Colonic mucosa (tissue), 4 donors: ENCODE measurements at regions not wholly inside any gene's neighbourhood (a gene's known extent, or its start where the extent isn't known, plus 50 kb on each side); places are given as distances from the start of the nearest gene placed in this dataset.
A peak's percentile ranks its signal among the peaks of the same experiment; 100 is the strongest.

ENCODE experiments used
- DNase-seq: peaks from one replicate; pipeline ENCODE4 v3.0.0-alpha.2; 2020
- H3K27ac ChIP-seq: fragments of 200-600 bp; one replicate; pipeline ENCODE4 v1.8.0; 2021
- H3K27me3 ChIP-seq: fragments of 200-600 bp; one replicate; pipeline ENCODE4 v1.8.0; 2021
- H3K36me3 ChIP-seq: fragments of 200-600 bp; one replicate; pipeline ENCODE4 v1.8.0; 2021
- H3K4me1 ChIP-seq: fragments of 200-600 bp; one replicate; pipeline ENCODE4 v1.8.0; 2021; ENCODE audit warnings: mild to moderate bottlenecking
- H3K4me3 ChIP-seq: fragments of 200-600 bp; one replicate; pipeline ENCODE4 v1.8.0; 2021
- H3K9ac ChIP-seq, 2 donors: one replicate each; pipeline ENCODE4 v1.7.0; 2013; ENCODE audit warnings: control low read depth in 2 of 2, low read depth in 2 of 2, low read length in 2 of 2
- H3K9me3 ChIP-seq: fragments of 200-600 bp; one replicate; pipeline ENCODE4 v1.8.0; 2021
- intact Hi-C: fragments of 100-400 bp; cut with DNase I; formaldehyde crosslinking; loops from one replicate; pipeline ENCODE4 v1.14.1; 2022
- TF ChIP-seq, protein P1 (sequence below): fragments of 200-600 bp; IDR thresholded peaks from one replicate; pipeline ENCODE4 v1.8.0; 2022; ENCODE audit warnings: antibody characterized with exemption, mild to moderate bottlenecking
- donor health status: healthy.
- donor health status: DM: no; HTN: no; CAD: no.
- donor health status: DM: no; HTN: no; CAD: no.

- DNase-seq: no peak
- no peak overlapping the region for H3K4me3 ChIP-seq
- no peaks in the 10 kb centered on the region for H3K4me1 ChIP-seq
- H3K36me3 ChIP-seq: no peaks in the 10 kb centered on the region
- H3K27me3 ChIP-seq: no peaks in the 10 kb centered on the region
- intact Hi-C loops: no loop called here
- no peaks in the 10 kb centered on the region for H3K9me3 ChIP-seq
- TF ChIP-seq, protein P1, sequence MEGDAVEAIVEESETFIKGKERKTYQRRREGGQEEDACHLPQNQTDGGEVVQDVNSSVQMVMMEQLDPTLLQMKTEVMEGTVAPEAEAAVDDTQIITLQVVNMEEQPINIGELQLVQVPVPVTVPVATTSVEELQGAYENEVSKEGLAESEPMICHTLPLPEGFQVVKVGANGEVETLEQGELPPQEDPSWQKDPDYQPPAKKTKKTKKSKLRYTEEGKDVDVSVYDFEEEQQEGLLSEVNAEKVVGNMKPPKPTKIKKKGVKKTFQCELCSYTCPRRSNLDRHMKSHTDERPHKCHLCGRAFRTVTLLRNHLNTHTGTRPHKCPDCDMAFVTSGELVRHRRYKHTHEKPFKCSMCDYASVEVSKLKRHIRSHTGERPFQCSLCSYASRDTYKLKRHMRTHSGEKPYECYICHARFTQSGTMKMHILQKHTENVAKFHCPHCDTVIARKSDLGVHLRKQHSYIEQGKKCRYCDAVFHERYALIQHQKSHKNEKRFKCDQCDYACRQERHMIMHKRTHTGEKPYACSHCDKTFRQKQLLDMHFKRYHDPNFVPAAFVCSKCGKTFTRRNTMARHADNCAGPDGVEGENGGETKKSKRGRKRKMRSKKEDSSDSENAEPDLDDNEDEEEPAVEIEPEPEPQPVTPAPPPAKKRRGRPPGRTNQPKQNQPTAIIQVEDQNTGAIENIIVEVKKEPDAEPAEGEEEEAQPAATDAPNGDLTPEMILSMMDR: peak; percentile 21
- no peak overlapping the region for H3K27ac ChIP-seq
- no peak overlapping the region for H3K9ac ChIP-seq
Observed at GRCh38 chr18:24543795-24544498, 83.5 kb downstream of the HRH4 start.

GRCh38 chr18:24544949-24545348 is 84.5 kb downstream of the HRH4 start:
- H3K36me3 ChIP-seq: no peaks in the 10 kb centered on the region
- H3K4me3 ChIP-seq: no peak overlapping the region
- TF ChIP-seq, protein P1: no peak
- no peaks in the 10 kb centered on the region for H3K9me3 ChIP-seq
- intact Hi-C loops: no loop called here
- H3K4me1 ChIP-seq: no peaks in the 10 kb centered on the region
- no peaks in the 10 kb centered on the region for H3K27me3 ChIP-seq
- DNase-seq: no peak
- H3K27ac ChIP-seq: no peak overlapping the region
- H3K9ac ChIP-seq: no peak overlapping the region

- TF ChIP-seq, protein P1: no peak
- intact Hi-C loops: no loop called here
Observed at GRCh38 chr18:24545651-24546050, 85.2 kb downstream of the HRH4 start.

GRCh38 chr18:24546307-24546706 is 85.9 kb downstream of the HRH4 start:
- Histone ChIP-seq H3K4me1 (no peaks in the 10 kb centered on the region), H3K9me3 (no peaks in the 10 kb centered on the region), H3K9ac (no peak overlapping the region), H3K4me3 (no peak overlapping the region), H3K27ac (no peak overlapping the region), H3K27me3 (no peaks in the 10 kb centered on the region), H3K36me3 (no peaks in the 10 kb centered on the region)
- DNase-seq: no peak
- intact Hi-C loops: no loop called here
- TF ChIP-seq, protein P1: no peak

More at GRCh38 chr18:24545651-24546050, 85.2 kb downstream of the HRH4 start:
- Histone ChIP-seq H3K4me1 (no peaks in the 10 kb centered on the region), H3K27ac (no peak overlapping the region), H3K27me3 (no peaks in the 10 kb centered on the region), H3K36me3 (no peaks in the 10 kb centered on the region), H3K9me3 (no peaks in the 10 kb centered on the region), H3K9ac (no peak overlapping the region), H3K4me3 (no peak overlapping the region)
- DNase-seq: no peak

DNA sequence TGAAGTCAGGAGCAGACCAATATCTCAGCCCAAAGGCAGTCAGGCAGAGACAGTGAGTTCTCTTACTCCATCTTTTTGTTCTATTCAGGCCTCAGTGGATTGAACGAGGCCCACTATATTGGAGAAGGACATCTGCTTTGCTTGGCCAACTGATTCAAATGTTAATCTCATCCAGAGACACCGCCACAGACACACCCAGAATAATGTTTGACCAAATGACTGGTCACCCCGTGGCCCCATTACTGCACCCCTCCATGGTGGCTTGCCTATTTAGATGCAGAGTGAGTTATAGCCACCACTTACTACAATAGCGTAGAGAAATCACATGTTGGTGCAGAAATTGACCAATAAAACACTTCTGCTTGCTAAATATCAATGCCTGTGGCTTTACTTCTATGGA is 88.1 kb downstream of the HRH4 start:
- no peak for DNase-seq
- TF ChIP-seq, protein P1: no peak
- no peaks in the 10 kb centered on the region for H3K36me3 ChIP-seq

More for the DNA sequence above, 88.1 kb downstream of the HRH4 start:
- no peaks in the 10 kb centered on the region for H3K27me3 ChIP-seq
- no peak overlapping the region for H3K9ac ChIP-seq
- H3K4me3 ChIP-seq: no peak overlapping the region
- no peaks in the 10 kb centered on the region for H3K9me3 ChIP-seq
- H3K4me1 ChIP-seq: no peaks in the 10 kb centered on the region
- H3K27ac ChIP-seq: no peak overlapping the region
- intact Hi-C loops: no loop called here
